Thoracic aorta (tissue), 2 donors: ENCODE measurements at regions not wholly inside any gene's neighbourhood (a gene's known extent, or its start where the extent isn't known, plus 50 kb on each side); places are given as distances from the start of the nearest gene placed in this dataset.

Experiments
- ATAC-seq: fragments of 150-250 bp; one replicate; pipeline ENCODE4 v1.8.0; 2017; ENCODE audit warnings: low read depth; ENCODE audit not compliant: insufficient number of reproducible peaks, low FRiP score
- DNase-seq: peaks from one replicate; pipeline ENCODE4 v3.0.0-alpha.2; 2020; ENCODE audit warnings: low spot score
- H3K27ac ChIP-seq, 2 donors: fragments of 200-600 bp; sonication (generic); 1 replicate in 1 of 2; 2 replicates in 1 of 2; pipeline ENCODE4 v1.5.1; 2016; ENCODE audit warnings: mild to moderate bottlenecking in 2 of 2, moderate library complexity in 2 of 2
- H3K27me3 ChIP-seq: fragments of 200-600 bp; sonication (generic); replicated peaks from 2 replicates; pipeline ENCODE4 v1.6.0; 2016; ENCODE audit warnings: mild to moderate bottlenecking; ENCODE audit not compliant: insufficient read depth
- H3K36me3 ChIP-seq: fragments of 200-600 bp; sonication (generic); one replicate; pipeline ENCODE4 v1.5.1; 2016
- H3K4me1 ChIP-seq, 2 donors: fragments of 200-600 bp; sonication (generic); 1 replicate in 1 of 2; 2 replicates in 1 of 2; pipeline versions ENCODE4 v1.5.1 to v1.6.0; 2016; ENCODE audit warnings: low read depth in 2 of 2, mild to moderate bottlenecking in 1 of 2; ENCODE audit not compliant: control insufficient read depth in 1 of 2
- H3K4me3 ChIP-seq: fragments of 200-600 bp; sonication (generic); 2 replicates; pipeline ENCODE4 v1.5.1; 2016; ENCODE audit warnings: mild to moderate bottlenecking
- H3K9me3 ChIP-seq: fragments of 200-600 bp; sonication (generic); 2 replicates; pipeline ENCODE4 v1.5.1; 2016
- TF ChIP-seq, protein P1 (sequence below): fragments of 200-600 bp; sonication (generic); IDR thresholded peaks from one replicate; pipeline ENCODE4 v1.5.1; 2019; ENCODE audit warnings: antibody characterized with exemption

DNA sequence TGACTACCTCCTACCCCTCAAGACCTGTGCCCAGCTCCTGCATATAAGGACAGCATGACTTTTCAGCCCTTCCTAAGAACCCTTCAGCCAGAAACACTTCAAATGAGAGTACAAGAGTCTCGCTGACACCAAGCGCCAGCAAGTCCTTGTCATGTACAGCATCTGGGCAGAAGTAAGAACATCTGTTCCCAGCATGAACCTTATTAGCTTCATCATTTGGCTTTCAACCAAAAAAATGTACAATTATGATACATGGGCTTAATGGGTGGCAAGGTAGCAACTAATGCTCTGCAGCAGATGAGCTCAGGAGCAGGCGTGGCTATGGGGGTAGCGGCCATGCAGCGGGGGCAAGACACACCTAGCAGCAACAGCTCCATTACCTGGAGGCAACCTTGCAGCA, 487.6 kb downstream of the COG6 start:
- Histone ChIP-seq H3K9me3 (no peaks in the 10 kb centered on the region), H3K4me3 (no peak overlapping the region), H3K4me1 (no peaks in the 10 kb centered on the region), H3K36me3 (no peaks in the 10 kb centered on the region), H3K27me3 (no peaks in the 10 kb centered on the region), H3K27ac (no peak overlapping the region)
- ATAC-seq (no peak), DNase-seq (no peak)
- TF ChIP-seq, protein P1, sequence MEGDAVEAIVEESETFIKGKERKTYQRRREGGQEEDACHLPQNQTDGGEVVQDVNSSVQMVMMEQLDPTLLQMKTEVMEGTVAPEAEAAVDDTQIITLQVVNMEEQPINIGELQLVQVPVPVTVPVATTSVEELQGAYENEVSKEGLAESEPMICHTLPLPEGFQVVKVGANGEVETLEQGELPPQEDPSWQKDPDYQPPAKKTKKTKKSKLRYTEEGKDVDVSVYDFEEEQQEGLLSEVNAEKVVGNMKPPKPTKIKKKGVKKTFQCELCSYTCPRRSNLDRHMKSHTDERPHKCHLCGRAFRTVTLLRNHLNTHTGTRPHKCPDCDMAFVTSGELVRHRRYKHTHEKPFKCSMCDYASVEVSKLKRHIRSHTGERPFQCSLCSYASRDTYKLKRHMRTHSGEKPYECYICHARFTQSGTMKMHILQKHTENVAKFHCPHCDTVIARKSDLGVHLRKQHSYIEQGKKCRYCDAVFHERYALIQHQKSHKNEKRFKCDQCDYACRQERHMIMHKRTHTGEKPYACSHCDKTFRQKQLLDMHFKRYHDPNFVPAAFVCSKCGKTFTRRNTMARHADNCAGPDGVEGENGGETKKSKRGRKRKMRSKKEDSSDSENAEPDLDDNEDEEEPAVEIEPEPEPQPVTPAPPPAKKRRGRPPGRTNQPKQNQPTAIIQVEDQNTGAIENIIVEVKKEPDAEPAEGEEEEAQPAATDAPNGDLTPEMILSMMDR = no peak

DNA sequence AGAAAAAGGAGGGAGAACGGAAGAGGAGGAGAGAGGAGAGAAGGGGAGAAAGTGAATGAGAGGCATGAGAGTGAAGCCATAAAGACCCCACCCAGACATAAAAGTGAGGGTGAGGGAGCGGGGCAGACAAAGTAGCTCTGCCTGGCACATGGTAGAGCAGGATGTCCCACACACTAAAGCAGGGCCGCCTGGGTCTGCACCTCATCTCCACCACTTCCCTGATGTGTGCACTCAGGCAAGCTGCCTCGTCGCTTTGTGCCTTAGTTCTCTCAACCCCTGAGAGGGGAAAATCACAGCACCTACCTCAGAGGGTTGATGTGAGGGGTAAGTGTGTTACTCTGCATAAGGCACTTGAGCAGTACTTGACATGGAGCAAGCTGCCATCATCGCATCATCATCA, 488.1 kb downstream of the COG6 start:
- ATAC-seq (no peak), DNase-seq (no peak)
- Histone ChIP-seq H3K4me1 (peaks cover 0 to under 1% of the 10 kb centered on the region in 2 donors), H3K9me3 (no peaks in the 10 kb centered on the region), H3K36me3 (no peaks in the 10 kb centered on the region), H3K27ac (no peak overlapping the region), H3K27me3 (no peaks in the 10 kb centered on the region), H3K4me3 (no peak overlapping the region)
- TF ChIP-seq, protein P1 = no peak

DNA sequence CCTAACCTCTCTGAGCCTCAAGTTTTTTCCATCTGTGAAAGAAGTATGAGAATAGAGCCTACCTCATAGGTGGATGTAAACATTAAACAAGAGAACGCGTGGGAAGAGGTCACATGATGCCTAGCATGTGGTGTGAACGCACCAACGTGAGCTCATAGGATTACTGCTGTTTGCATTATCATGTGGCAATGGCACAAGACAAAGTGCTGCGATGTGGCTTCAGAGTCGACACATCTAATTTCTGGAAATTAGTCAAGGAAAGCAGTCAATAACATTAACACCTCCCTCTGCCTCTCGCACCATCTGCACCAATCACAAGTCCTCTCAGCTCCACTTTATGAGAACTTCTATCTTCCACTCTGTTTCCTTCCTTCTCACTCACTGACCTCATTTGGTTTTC, 489.7 kb downstream of the COG6 start:
- Histone ChIP-seq H3K27ac (no peak overlapping the region), H3K4me3 (no peak overlapping the region), H3K36me3 (no peaks in the 10 kb centered on the region), H3K4me1 (peaks cover 5 to 17% of the 10 kb centered on the region in 2 donors), H3K27me3 (no peaks in the 10 kb centered on the region), H3K9me3 (no peaks in the 10 kb centered on the region)
- ATAC-seq (no peak), DNase-seq (no peak)
- TF ChIP-seq, protein P1 = no peak

DNA sequence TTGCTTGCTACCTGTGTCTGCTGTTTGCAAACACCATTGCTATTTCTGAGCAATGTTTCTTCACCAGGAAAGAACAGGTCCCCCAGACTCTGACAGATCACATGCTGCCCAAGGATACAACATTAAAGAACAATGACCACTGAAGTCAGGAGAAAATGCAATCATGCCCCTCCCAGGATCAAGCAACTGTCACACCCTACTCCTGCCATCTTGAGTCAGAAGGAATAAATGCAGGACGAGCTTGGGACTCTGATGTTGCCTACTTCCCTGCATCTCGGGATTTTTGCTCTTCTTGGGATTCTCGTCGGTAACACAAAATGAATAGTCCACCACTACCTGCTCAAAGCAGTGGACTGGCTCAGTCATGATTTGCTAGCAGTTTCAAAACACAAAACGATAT, 490.6 kb downstream of the COG6 start:
- Histone ChIP-seq H3K4me3 (no peak overlapping the region), H3K4me1 (peaks cover 5 to 22% of the 10 kb centered on the region in 2 donors), H3K36me3 (no peaks in the 10 kb centered on the region), H3K27me3 (no peaks in the 10 kb centered on the region), H3K27ac (no peak overlapping the region), H3K9me3 (no peaks in the 10 kb centered on the region)
- ATAC-seq (no peak), DNase-seq (no peak)
- TF ChIP-seq, protein P1 = no peak

DNA sequence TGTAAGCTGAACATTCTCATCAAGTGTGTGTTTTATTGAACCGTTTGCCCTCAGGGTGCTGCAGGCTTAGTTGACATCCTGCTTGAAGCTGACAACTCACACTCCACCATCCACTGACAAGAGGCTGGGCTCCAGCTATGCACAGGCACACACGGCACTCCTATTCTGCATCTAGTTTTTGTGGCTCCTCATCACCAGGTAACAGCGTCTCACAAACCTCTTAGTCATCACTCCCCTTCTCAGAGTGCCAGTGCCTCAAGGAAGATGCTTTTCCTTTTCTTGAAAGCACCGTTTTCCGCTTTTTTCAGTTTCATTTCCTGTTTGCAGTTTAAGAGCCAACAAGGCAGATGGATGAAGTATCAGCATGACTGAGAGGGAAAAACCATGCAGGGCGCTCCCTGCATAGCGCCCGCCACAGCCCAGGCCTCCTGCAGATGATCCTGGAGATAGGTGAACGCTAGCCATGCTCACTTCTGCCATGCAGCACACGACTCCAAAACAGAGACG, 491.2 kb downstream of the COG6 start:
- no peak overlapping the region for H3K27ac ChIP-seq
- H3K4me3 ChIP-seq = no peak overlapping the region
- no peaks in the 10 kb centered on the region for H3K9me3 ChIP-seq
- H3K27me3 ChIP-seq = no peaks in the 10 kb centered on the region
- H3K36me3 ChIP-seq = no peaks in the 10 kb centered on the region
- DNase-seq (no peak), ATAC-seq (no peak)
- H3K4me1 ChIP-seq = peaks cover 7 to 22% of the 10 kb centered on the region in 2 donors
- TF ChIP-seq, protein P1 = no peak
